Hepatocyte (in vitro differentiated cells): ENCODE measurements at regions not wholly inside any gene's neighbourhood (a gene's known extent, or its start where the extent isn't known, plus 50 kb on each side); places are given as distances from the start of the nearest gene placed in this dataset.

Source experiments
- CTCF ChIP-seq: fragments of 200-600 bp; sonication (generic); IDR thresholded peaks from 2 replicates; pipeline ENCODE4 v1.5.1; 2016; ENCODE audit warnings: antibody characterized with exemption, mild to moderate bottlenecking; ENCODE audit not compliant: poor library complexity
- EZH2 ChIP-seq: fragments of 200-600 bp; sonication (generic); IDR thresholded peaks from 2 replicates; pipeline ENCODE4 v1.6.1; 2016; ENCODE audit warnings: antibody characterized with exemption, mild to moderate bottlenecking, borderline replicate concordance
- EZH2phosphoT487 ChIP-seq: fragments of 200-600 bp; sonication (generic); IDR thresholded peaks from one replicate; pipeline ENCODE4 v1.6.1; 2018; ENCODE audit warnings: antibody characterized with exemption, mild to moderate bottlenecking, low read depth, moderate library complexity; ENCODE audit not compliant: unreplicated experiment, severe bottlenecking

DNA sequence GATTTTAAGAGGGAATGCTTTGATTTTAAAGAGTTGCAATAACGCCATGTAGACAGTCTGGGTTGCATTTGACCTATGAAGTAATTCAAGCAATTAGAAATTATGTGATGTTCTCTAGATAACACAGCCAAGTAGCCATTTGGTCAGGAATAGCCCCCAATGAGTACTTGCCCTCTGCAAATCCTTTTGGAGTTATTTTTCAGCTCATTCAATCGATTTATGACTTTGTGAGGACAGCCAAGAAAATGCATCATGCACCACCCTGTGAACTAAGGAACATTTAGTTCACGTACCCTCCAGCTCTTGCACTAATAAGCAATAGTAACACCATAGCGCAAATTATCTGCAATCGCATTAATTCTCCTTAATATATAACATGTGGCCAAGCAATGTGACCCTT is 552.6 kb upstream of the INTU start:
- TF ChIP-seq EZH2phosphoT487 (no peak), CTCF (no peak), EZH2 (no peak)
